Heart left ventricle (tissue), 16 donors: ENCODE measurements at regions not wholly inside any gene's neighbourhood (a gene's known extent, or its start where the extent isn't known, plus 50 kb on each side); places are given as distances from the start of the nearest gene placed in this dataset.
"Not testable (repeated sequence)": the region's sequence is repeated elsewhere in the genome, so short reads cannot be mapped to it uniquely, and the experiment has no call there.

Source experiments
- ATAC-seq, 4 donors: fragments of 200-7000 bp; cut with Tn5 transposase; one replicate each; pipeline ENCODE4 v1.9.1; 2020 to 2022; ENCODE audit warnings: moderate library complexity in 4 of 4, mild to moderate bottlenecking in 3 of 4, moderate number of reproducible peaks in 1 of 4
- DNase-seq, 5 donors: peaks; one replicate each; pipeline ENCODE4 v3.0.0-alpha.2; 2020
- H3K27ac ChIP-seq, 12 donors: fragments of 200-600 bp; sonication (generic) in 4 of 12; one replicate each; pipeline versions ENCODE4 v1.5.0 to v1.8.0; 2016 to 2022; ENCODE audit warnings: mild to moderate bottlenecking in 2 of 12
- H3K27me3 ChIP-seq, 9 donors: fragments of 200-600 bp; sonication (generic) in 2 of 9; one replicate each; pipeline versions ENCODE4 v1.5.1 to v1.8.0; 2016 to 2022; ENCODE audit warnings: mild to moderate bottlenecking in 3 of 9
- H3K36me3 ChIP-seq, 9 donors: fragments of 200-600 bp; sonication (generic) in 2 of 9; one replicate each; pipeline versions ENCODE4 v1.5.0 to v1.8.0; 2018 to 2022; ENCODE audit warnings: mild to moderate bottlenecking in 2 of 9
- H3K4me1 ChIP-seq, 12 donors: fragments of 200-600 bp; sonication (generic) in 4 of 12; one replicate each; pipeline versions ENCODE4 v1.5.0 to v1.8.0; 2016 to 2022; ENCODE audit warnings: mild to moderate bottlenecking in 3 of 12
- H3K4me3 ChIP-seq, 12 donors: fragments of 200-600 bp; sonication (generic) in 4 of 12; one replicate each; pipeline versions ENCODE4 v1.5.0 to v1.8.0; 2017 to 2022; ENCODE audit warnings: mild to moderate bottlenecking in 9 of 12, moderate library complexity in 4 of 12
- H3K9me3 ChIP-seq, 12 donors: fragments of 200-600 bp; sonication (generic) in 4 of 12; one replicate each; pipeline versions ENCODE4 v1.5.0 to v1.8.0; 2016 to 2022; ENCODE audit warnings: mild to moderate bottlenecking in 1 of 12
- POLR2A ChIP-seq, 2 donors: fragments of 450-650 bp; IDR thresholded peaks; one replicate each; pipeline ENCODE4 v1.6.1; 2017; ENCODE audit warnings: antibody characterized with exemption in 2 of 2, mild to moderate bottlenecking in 2 of 2, moderate library complexity in 2 of 2
- WGBS, 4 donors: extraction: QIAGEN DNeasy Blood & Tissue Kit in 2 of 4; methylation state at CpG; one replicate each; pipeline versions ENCODE4 v1.1.5 to v1.1.7; 2013 to 2018; 5-methylcytosine and 5-hydroxymethylcytosine counted together
- intact Hi-C, 10 donors: fragments of 100-400 bp; cut with DNase I; formaldehyde crosslinking; loops; one replicate each; pipeline versions ENCODE4 v1.11.1 to v1.14.2; 2022
- TF ChIP-seq, protein P1 (sequence below), 12 donors: fragments of 200-600 bp; sonication (generic) in 4 of 12; IDR thresholded peaks; one replicate each; pipeline versions ENCODE4 v1.5.0 to v1.8.0; 2018 to 2022; ENCODE audit warnings: antibody characterized with exemption in 12 of 12, mild to moderate bottlenecking in 5 of 12
- donor health status: ischemic (EF 13 %, LVEDD 7.1; RV severe dilation, severe dysfunction).
- donor health status: healthy with polysubstance abuse.
- donor health status: DM: no; HTN: yes; CAD: no.
- donor health status: DM: no; HTN: no; CAD: no.
- donor health status: ischemic (EF 25% LVEDD 6.9; RV normal size, moderate dysfunction).
- donor health status: ischemic (EF 25% LVEDD 5.7; RV mildly dilated, moderate dysfunction).
- donor health status: healthy.
- donor health status: DM: yes; HTN: yes; CAD: no.
- donor health status: ischemic (EF 35%, LVEDD 5.7; RV mildly dilated, moderate dysfunction).
- donor health status: nonischemic (EF 11% LVEDD 7.7; RV severe dilation, severe dysfunction).
- donor health status: DM: yes; HTN: yes; CAD: no.
- donor health status: PGD.
- donor health status: ischemic (EF 29% LVEDD 5.4; RV normal size, mild dysfunction).
- donor health status: nonischemic (EF 23%, LVEDD 6.1; RV moderate dilation, normal function).

DNA sequence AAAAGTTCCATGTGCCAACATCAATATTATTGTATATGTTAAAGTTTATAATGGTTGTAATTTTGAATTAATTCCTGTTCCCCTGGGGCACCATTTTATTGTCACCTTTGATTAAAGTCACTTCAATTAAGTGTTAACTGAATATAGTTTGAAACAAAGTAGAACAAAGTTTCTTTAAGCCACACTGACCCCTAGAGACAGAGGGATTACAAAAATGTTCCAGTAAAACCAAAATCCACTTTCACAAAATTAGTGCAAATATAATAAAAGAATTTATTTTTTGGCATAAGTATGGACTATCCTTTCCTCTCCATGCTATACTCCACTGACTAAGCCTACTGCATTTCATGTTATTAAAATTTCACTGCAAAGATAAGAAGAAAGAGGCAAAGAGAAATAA is 123.9 kb downstream of the ZMAT3 start:
- DNase-seq (no peak), ATAC-seq (peak in 1 of 4 donors; percentile 49)
- intact Hi-C loops: loop anchor here in 8 of 10 donors (1.0 to 5.0 kb wide), 5 partner anchors 503 to 515 kb away; no protein-coding TSS in a partner anchor

GRCh38 chr3:178942261-178942660 is 129.3 kb downstream of the ZMAT3 start:
- ATAC-seq, intact Hi-C loops: not testable (repeated sequence)

More for the DNA sequence above, 123.9 kb downstream of the ZMAT3 start:
- H3K36me3 ChIP-seq: no peaks in the 10 kb centered on the region
- no peaks in the 10 kb centered on the region for H3K27me3 ChIP-seq
- H3K4me3 ChIP-seq: no peak overlapping the region
- no peak for TF ChIP-seq POLR2A (IDR thresholded peaks at IDR 0.05)
- TF ChIP-seq, protein P1, sequence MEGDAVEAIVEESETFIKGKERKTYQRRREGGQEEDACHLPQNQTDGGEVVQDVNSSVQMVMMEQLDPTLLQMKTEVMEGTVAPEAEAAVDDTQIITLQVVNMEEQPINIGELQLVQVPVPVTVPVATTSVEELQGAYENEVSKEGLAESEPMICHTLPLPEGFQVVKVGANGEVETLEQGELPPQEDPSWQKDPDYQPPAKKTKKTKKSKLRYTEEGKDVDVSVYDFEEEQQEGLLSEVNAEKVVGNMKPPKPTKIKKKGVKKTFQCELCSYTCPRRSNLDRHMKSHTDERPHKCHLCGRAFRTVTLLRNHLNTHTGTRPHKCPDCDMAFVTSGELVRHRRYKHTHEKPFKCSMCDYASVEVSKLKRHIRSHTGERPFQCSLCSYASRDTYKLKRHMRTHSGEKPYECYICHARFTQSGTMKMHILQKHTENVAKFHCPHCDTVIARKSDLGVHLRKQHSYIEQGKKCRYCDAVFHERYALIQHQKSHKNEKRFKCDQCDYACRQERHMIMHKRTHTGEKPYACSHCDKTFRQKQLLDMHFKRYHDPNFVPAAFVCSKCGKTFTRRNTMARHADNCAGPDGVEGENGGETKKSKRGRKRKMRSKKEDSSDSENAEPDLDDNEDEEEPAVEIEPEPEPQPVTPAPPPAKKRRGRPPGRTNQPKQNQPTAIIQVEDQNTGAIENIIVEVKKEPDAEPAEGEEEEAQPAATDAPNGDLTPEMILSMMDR (IDR thresholded peaks at IDR 0.05): peak in 9 of 12 donors; percentile 16 to 54 (median 45)
- H3K4me1 ChIP-seq: no peaks in the 10 kb centered on the region
- no peak overlapping the region for H3K27ac ChIP-seq
- peaks cover 0 to 10% (median 0%) of the 10 kb centered on the region in 12 donors for H3K9me3 ChIP-seq

DNA sequence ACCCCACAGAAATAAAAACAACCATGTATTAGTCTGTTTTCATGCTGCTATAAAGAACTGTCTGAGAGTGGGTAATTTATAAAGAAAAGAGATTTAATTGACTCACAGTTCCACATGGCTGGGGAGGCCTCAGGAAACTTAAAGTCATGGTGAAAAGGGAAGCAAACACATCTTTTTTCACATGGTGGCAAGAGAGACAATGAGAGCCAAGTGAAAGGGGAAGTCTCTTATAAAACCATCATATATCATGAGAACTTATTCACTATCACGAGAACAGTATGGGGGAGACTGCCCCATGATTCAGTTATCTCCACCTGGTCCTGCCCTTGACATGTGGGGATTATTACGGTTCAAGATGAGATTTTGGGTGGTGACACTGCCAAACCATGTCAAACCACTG is 141.5 kb downstream of the ZMAT3 start:
- Histone ChIP-seq H3K36me3 (no peaks in the 10 kb centered on the region), H3K4me1 (no peaks in the 10 kb centered on the region), H3K27ac (no peak overlapping the region), H3K9me3 (peaks cover 0 to 79% (median 30%) of the 10 kb centered on the region in 12 donors), H3K4me3 (no peak overlapping the region), H3K27me3 (no peaks in the 10 kb centered on the region)
- TF ChIP-seq, protein P1 (IDR thresholded peaks at IDR 0.05): no peak
- no peak for TF ChIP-seq POLR2A (IDR thresholded peaks at IDR 0.05)
- ATAC-seq (no peak), DNase-seq (no peak)
- WGBS, 4 donors: 60 to 83% (median 70%) methylated on average over 2 of the region's 2 CpGs
- intact Hi-C loops: no loop called here

More at GRCh38 chr3:178942261-178942660, 129.3 kb downstream of the ZMAT3 start:
- DNase-seq, H3K27ac ChIP-seq, H3K4me1 ChIP-seq, H3K36me3 ChIP-seq, H3K9me3 ChIP-seq, H3K4me3 ChIP-seq, H3K27me3 ChIP-seq: not testable (repeated sequence)
- 35 to 67% (median 47%) methylated on average over 3 of the region's 3 CpGs for WGBS, 4 donors

DNA sequence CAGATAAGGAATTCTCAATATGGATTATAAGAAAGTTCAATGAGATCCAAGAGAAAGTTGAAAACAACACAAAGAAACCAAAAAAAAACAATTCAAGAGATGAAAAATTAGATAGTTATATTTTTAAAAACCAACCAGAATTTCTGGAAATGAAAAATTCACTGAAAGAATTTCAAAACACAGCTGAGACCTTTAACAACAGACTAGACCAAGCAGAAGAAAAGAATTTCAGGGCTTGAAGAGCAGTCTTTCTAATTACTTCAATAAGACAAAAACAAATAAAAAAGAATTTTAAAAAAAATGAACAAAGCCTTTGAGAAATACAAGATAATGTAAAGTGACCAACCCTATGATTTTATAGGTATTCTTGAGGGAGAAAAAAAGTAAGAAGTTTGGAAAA is 155.4 kb downstream of the ZMAT3 start:
- no peak overlapping the region for H3K4me3 ChIP-seq
- no peak overlapping the region for H3K27ac ChIP-seq
- TF ChIP-seq, protein P1 (IDR thresholded peaks at IDR 0.05): no peak
- no peak for TF ChIP-seq POLR2A (IDR thresholded peaks at IDR 0.05)
- ATAC-seq: no peak
- peaks cover 0 to 39% (median 25%) of the 10 kb centered on the region in 12 donors for H3K9me3 ChIP-seq
- DNase-seq: no peak
- intact Hi-C loops: no loop called here
- H3K27me3 ChIP-seq: no peaks in the 10 kb centered on the region
- H3K36me3 ChIP-seq: no peaks in the 10 kb centered on the region
- H3K4me1 ChIP-seq: no peaks in the 10 kb centered on the region

- Histone ChIP-seq H3K4me3 (no peak overlapping the region), H3K27me3 (no peaks in the 10 kb centered on the region), H3K9me3 (peaks cover 0 to 39% (median 25%) of the 10 kb centered on the region in 12 donors), H3K4me1 (no peaks in the 10 kb centered on the region), H3K27ac (no peak overlapping the region), H3K36me3 (no peaks in the 10 kb centered on the region)
- TF ChIP-seq, protein P1 (IDR thresholded peaks at IDR 0.05): no peak
- no peak for TF ChIP-seq POLR2A (IDR thresholded peaks at IDR 0.05)
- intact Hi-C loops: no loop called here
- ATAC-seq (no peak), DNase-seq (no peak)
- WGBS, 4 donors: 95 to 100% (median 96%) methylated on average over 2 of the region's 2 CpGs
These were observed 156.2 kb downstream of the ZMAT3 start for GRCh38 chr3:178915365-178915764.
